HepG2 (cell line): ENCODE measurements at regions not wholly inside any gene's neighbourhood (a gene's known extent, or its start where the extent isn't known, plus 50 kb on each side); places are given as distances from the start of the nearest gene placed in this dataset.

Experiments used
- ATAC-seq: fragments of 200-7000 bp; cut with Tn5 transposase; 3 replicates; pipeline ENCODE4 v1.9.1; 2020; ENCODE audit warnings: mild to moderate bottlenecking, moderate library complexity
- BruUV-seq: library from RNA; stranded (reverse); fragments of 400-500 nt; replicated peaks from 2 replicates; lab custom pipeline; 2021; lab: Mats Ljungman, UMichigan
- CTCF ChIA-PET: fragments of 300-600 bp; formaldehyde crosslinking; extraction: SDS; loops from one replicate; lab custom pipeline; 2021; ENCODE audit warnings: low total read pairs, inconsistent platforms, low intra/inter-chr PET ratio; lab: Yijun Ruan, JAX
- POLR2A ChIA-PET: fragments of 350-600 bp; sonication (Branson Sonifier 250); formaldehyde crosslinking; loops from one replicate; lab custom pipeline; 2020; ENCODE audit warnings: antibody characterized with exemption, inconsistent platforms; lab: Yijun Ruan, JAX
- DNase-seq: peaks from one replicate; pipeline ENCODE4 v3.0.0-alpha.2; 2015; ENCODE audit warnings: low spot score
- FAIRE-seq: peaks from 3 replicates; lab custom pipeline; 2011; peaks lifted over from hg19 to GRCh38; lab: Jason Lieb, UNC
- H2AFZ ChIP-seq: one replicate; pipeline ENCODE4 v1.6.1; 2011; ENCODE audit warnings: low read length, inconsistent platforms
- H3K27ac ChIP-seq: fragments of 300-600 bp; 3 replicates; pipeline ENCODE4 v1.8.0; 2011; ENCODE audit warnings: mixed run types, mild to moderate bottlenecking, mixed read lengths, low read length, inconsistent platforms; ENCODE audit not compliant: insufficient read depth; ENCODE audit errors: extremely low read length
- H3K27me3 ChIP-seq, 2 experiments: fragments of 200-600 bp in 1 of 2; 2 replicates in 1 of 2; 3 replicates in 1 of 2; pipeline versions ENCODE4 v1.6.0 to v1.8.0; 2011; ENCODE audit warnings: low read length in 2 of 2, mild to moderate bottlenecking in 2 of 2, moderate library complexity in 2 of 2, inconsistent platforms in 1 of 2; ENCODE audit not compliant: insufficient read depth in 2 of 2, control insufficient read depth in 1 of 2
- H3K36me3 ChIP-seq, 2 experiments: fragments of 200-600 bp in 1 of 2; replicated peaks in 1 of 2; 2 replicates in 1 of 2; 3 replicates in 1 of 2; pipeline versions ENCODE4 v1.5.1 to v1.8.0; 2011; ENCODE audit warnings: low read length in 2 of 2, inconsistent platforms in 1 of 2; ENCODE audit not compliant: insufficient read depth in 2 of 2, control insufficient read depth in 1 of 2
- H3K4me1 ChIP-seq: 2 replicates; pipeline ENCODE4 v1.5.1; 2012; ENCODE audit warnings: low read length, inconsistent platforms; ENCODE audit not compliant: insufficient read depth
- H3K4me2 ChIP-seq: 2 replicates; pipeline ENCODE4 v1.6.0; 2011; ENCODE audit warnings: low read depth, low read length, inconsistent platforms
- H3K4me3 ChIP-seq, 3 experiments: fragments of 200-600 bp in 1 of 3; sonication (generic), shearing (Covaris generic) in 1 of 3; replicated peaks in 1 of 3; 2 replicates each; pipeline ENCODE4 v1.5.1; 2011 to 2016; ENCODE audit warnings: low read length in 3 of 3, inconsistent platforms in 2 of 3, low read depth in 2 of 3, mild to moderate bottlenecking in 2 of 3, control low read depth in 1 of 3, mixed read lengths in 1 of 3; ENCODE audit not compliant: insufficient read depth in 1 of 3
- H3K79me2 ChIP-seq: one replicate; pipeline ENCODE4 v1.6.1; 2011; ENCODE audit warnings: low read length, inconsistent platforms; ENCODE audit not compliant: insufficient read depth
- H3K9ac ChIP-seq: 2 replicates; pipeline ENCODE4 v1.6.0; 2011; ENCODE audit warnings: mild to moderate bottlenecking, low read depth, low read length, inconsistent platforms; ENCODE audit not compliant: insufficient read depth
- H3K9me3 ChIP-seq: 2 replicates; pipeline ENCODE4 v1.5.1; 2012; ENCODE audit warnings: mild to moderate bottlenecking, low read length
- H4K20me1 ChIP-seq: 2 replicates; pipeline ENCODE4 v1.6.0; 2011; ENCODE audit warnings: inconsistent platforms, mild to moderate bottlenecking, low read length, moderate library complexity; ENCODE audit not compliant: insufficient read depth
- ARNT2 ChIP-seq: sonication (generic); formaldehyde crosslinking; IDR thresholded peaks from 2 replicates; pipeline ENCODE4 v1.8.0; 2022; ENCODE audit warnings: mild to moderate bottlenecking, low read depth, missing genetic modification reagents, moderate library complexity
- HOXA7 ChIP-seq: sonication (generic); formaldehyde crosslinking; IDR thresholded peaks from 2 replicates; pipeline ENCODE4 v1.8.1; 2022; ENCODE audit warnings: mild to moderate bottlenecking, missing genetic modification reagents, moderate library complexity
- KLF15 ChIP-seq: sonication (generic); formaldehyde crosslinking; IDR thresholded peaks from 2 replicates; pipeline ENCODE4 v1.8.1; 2023; ENCODE audit warnings: borderline replicate concordance, mild to moderate bottlenecking, inconsistent platforms, missing genetic modification reagents, mixed read lengths
- PHF8 ChIP-seq: sonication (generic); formaldehyde crosslinking; IDR thresholded peaks from 2 replicates; pipeline ENCODE4 v1.5.0; 2020; ENCODE audit warnings: missing genetic modification reagents
- PRMT3 ChIP-seq: sonication (generic); formaldehyde crosslinking; IDR thresholded peaks from 2 replicates; pipeline ENCODE4 v1.8.1; 2022; ENCODE audit warnings: low read depth, mild to moderate bottlenecking, moderate library complexity, missing genetic modification reagents, borderline replicate concordance
- RBM39 ChIP-seq: fragments of 200-400 bp; formaldehyde crosslinking; IDR thresholded peaks from one replicate; pipeline ENCODE4 v1.6.1; 2018; ENCODE audit warnings: antibody characterized with exemption, mild to moderate bottlenecking, low read depth, low read length; ENCODE audit not compliant: poor library complexity, severe bottlenecking
- RFXANK ChIP-seq: IDR thresholded peaks from 2 replicates; pipeline ENCODE4 v1.6.1; 2016
- TRIM24 ChIP-seq: sonication (generic); formaldehyde crosslinking; IDR thresholded peaks from 2 replicates; pipeline ENCODE4 v1.8.0; 2022; ENCODE audit warnings: mild to moderate bottlenecking, missing genetic modification reagents
- ZBTB1 ChIP-seq: sonication (generic); formaldehyde crosslinking; IDR thresholded peaks from 2 replicates; pipeline ENCODE4 v1.4.0; 2020; ENCODE audit warnings: missing genetic modification reagents, borderline replicate concordance
- ZNF75D ChIP-seq: sonication (generic); formaldehyde crosslinking; IDR thresholded peaks from 2 replicates; pipeline ENCODE4 v1.8.1; 2023; ENCODE audit warnings: missing genetic modification reagents, mild to moderate bottlenecking, borderline replicate concordance
- ZSCAN9 ChIP-seq: IDR thresholded peaks from 2 replicates; pipeline ENCODE4 v1.6.1; 2016; ENCODE audit warnings: borderline replicate concordance
- WGBS: methylation state at CpG from one replicate; pipeline ENCODE4 v1.1.6; 2017; ENCODE audit warnings: low lambda C conversion rate; 5-methylcytosine and 5-hydroxymethylcytosine counted together
- in situ Hi-C: cut with HindIII; loops from 2 replicates; pipeline ENCODE4 v1.10.0; 2017; ENCODE audit warnings: low pct_unique_long_range_greater_than_20kb; ENCODE audit not compliant: extremely low pct_ligation_motif_present
- intact Hi-C: fragments of 100-400 bp; cut with micrococcal nuclease; formaldehyde crosslinking; loops from one replicate; pipeline ENCODE4 v1.10.0; 2022; ENCODE audit not compliant: unreplicated experiment
- TF ChIP-seq, protein P1 (sequence below): sonication (generic); formaldehyde crosslinking; IDR thresholded peaks from 2 replicates; pipeline ENCODE4 v1.4.0; 2020; ENCODE audit warnings: missing genetic modification reagents, borderline replicate concordance
- TF ChIP-seq, protein P2 (sequence below): sonication (generic); formaldehyde crosslinking; IDR thresholded peaks from 2 replicates; pipeline ENCODE4 v1.4.0; 2020; ENCODE audit warnings: mild to moderate bottlenecking, missing genetic modification reagents
- TF ChIP-seq, protein P3 (sequence below): sonication (generic); formaldehyde crosslinking; conservative IDR thresholded peaks from 2 replicates; pipeline ENCODE4 v1.8.1; 2023; ENCODE audit warnings: missing genetic modification reagents

DNA sequence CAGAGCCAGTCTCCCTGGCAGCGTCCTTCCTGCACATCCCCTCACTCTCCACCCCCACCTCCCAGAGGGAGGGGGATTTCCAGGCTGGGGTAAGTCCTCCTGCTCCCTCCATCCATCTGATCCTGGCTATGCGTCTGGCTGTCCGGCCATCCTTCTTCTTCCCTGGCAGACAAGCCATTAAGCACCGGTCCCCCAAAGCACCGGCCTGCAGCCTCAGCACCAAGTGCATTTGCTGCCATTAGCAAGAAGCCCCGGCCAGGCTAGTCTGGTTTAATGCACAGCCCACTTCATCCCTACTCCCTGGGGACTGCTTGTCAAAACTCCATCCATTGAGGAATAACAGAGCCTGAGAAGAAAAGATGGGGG lies 208.7 kb upstream of the IER5L start:
- FAIRE-seq (no peak), DNase-seq (no peak), ATAC-seq (no peak)
- no peak overlapping the region for H2AFZ ChIP-seq
- intact Hi-C loops = no loop called here
- H3K27me3 ChIP-seq = peaks cover 0 to 14% of the 10 kb centered on the region in 2 experiments; a peak in 3 of 5 replicates
- no peaks in the 10 kb centered on the region for H3K79me2 ChIP-seq
- no TSS peak for BruUV-seq
- H3K4me2 ChIP-seq = no peak overlapping the region
- TF ChIP-seq PRMT3 (no peak), ZNF75D (CRISPR knock-in tag) (no peak), ARNT2 (no peak), PHF8 (CRISPR knock-in tag) (no peak), RBM39 (no peak), HOXA7 (CRISPR knock-in tag) (no peak), TRIM24 (CRISPR knock-in tag) (no peak), RFXANK (CRISPR knock-in tag) (no peak), KLF15 (CRISPR knock-in tag) (no peak), ZSCAN9 (CRISPR knock-in tag) (no peak), ZBTB1 (CRISPR knock-in tag) (no peak)
- TF ChIP-seq, protein P1, sequence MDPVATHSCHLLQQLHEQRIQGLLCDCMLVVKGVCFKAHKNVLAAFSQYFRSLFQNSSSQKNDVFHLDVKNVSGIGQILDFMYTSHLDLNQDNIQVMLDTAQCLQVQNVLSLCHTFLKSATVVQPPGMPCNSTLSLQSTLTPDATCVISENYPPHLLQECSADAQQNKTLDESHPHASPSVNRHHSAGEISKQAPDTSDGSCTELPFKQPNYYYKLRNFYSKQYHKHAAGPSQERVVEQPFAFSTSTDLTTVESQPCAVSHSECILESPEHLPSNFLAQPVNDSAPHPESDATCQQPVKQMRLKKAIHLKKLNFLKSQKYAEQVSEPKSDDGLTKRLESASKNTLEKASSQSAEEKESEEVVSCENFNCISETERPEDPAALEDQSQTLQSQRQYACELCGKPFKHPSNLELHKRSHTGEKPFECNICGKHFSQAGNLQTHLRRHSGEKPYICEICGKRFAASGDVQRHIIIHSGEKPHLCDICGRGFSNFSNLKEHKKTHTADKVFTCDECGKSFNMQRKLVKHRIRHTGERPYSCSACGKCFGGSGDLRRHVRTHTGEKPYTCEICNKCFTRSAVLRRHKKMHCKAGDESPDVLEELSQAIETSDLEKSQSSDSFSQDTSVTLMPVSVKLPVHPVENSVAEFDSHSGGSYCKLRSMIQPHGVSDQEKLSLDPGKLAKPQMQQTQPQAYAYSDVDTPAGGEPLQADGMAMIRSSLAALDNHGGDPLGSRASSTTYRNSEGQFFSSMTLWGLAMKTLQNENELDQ (CRISPR knock-in tag) = no peak
- TF ChIP-seq, protein P2, sequence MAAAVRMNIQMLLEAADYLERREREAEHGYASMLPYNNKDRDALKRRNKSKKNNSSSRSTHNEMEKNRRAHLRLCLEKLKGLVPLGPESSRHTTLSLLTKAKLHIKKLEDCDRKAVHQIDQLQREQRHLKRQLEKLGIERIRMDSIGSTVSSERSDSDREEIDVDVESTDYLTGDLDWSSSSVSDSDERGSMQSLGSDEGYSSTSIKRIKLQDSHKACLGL (CRISPR knock-in tag) = no peak
- TF ChIP-seq, protein P3, sequence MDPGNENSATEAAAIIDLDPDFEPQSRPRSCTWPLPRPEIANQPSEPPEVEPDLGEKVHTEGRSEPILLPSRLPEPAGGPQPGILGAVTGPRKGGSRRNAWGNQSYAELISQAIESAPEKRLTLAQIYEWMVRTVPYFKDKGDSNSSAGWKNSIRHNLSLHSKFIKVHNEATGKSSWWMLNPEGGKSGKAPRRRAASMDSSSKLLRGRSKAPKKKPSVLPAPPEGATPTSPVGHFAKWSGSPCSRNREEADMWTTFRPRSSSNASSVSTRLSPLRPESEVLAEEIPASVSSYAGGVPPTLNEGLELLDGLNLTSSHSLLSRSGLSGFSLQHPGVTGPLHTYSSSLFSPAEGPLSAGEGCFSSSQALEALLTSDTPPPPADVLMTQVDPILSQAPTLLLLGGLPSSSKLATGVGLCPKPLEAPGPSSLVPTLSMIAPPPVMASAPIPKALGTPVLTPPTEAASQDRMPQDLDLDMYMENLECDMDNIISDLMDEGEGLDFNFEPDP = no peak
- POLR2A ChIA-PET = no interaction called here
- no peaks in the 10 kb centered on the region for H3K9me3 ChIP-seq
- H3K27ac ChIP-seq = no peak overlapping the region
- H3K36me3 ChIP-seq = no peaks in the 10 kb centered on the region
- CTCF ChIA-PET = no interaction called here
- WGBS = 68% methylated on average over 6 of the region's 6 CpGs
- peaks cover 11% of the 10 kb centered on the region; the same call in 1 of the 2 replicates for H3K4me1 ChIP-seq
- no peaks in the 10 kb centered on the region for H4K20me1 ChIP-seq
- H3K4me3 ChIP-seq = no peak overlapping the region
- in situ Hi-C loops = no loop called here
- H3K9ac ChIP-seq = no peak overlapping the region
